Keratinocyte (primary cell): ENCODE measurements at regions not wholly inside any gene's neighbourhood (a gene's known extent, or its start where the extent isn't known, plus 50 kb on each side); places are given as distances from the start of the nearest gene placed in this dataset.

Experiments used
- DNase-seq: peaks from one replicate; pipeline ENCODE4 v3.0.0-alpha.2; 2011; ENCODE audit warnings: low read depth, missing footprints, low spot score
- FAIRE-seq: peaks from 2 replicates; lab custom pipeline; 2011; peaks lifted over from hg19 to GRCh38; lab: Jason Lieb, UNC
- H2AFZ ChIP-seq: 2 replicates; pipeline ENCODE4 v1.6.0; 2012; ENCODE audit warnings: low read length, control low read depth, inconsistent platforms; ENCODE audit not compliant: control insufficient read depth
- H3K27ac ChIP-seq: 2 replicates; pipeline ENCODE4 v1.5.1; 2011; ENCODE audit warnings: low read length; ENCODE audit not compliant: control insufficient read depth, insufficient read depth
- H3K27me3 ChIP-seq: 3 replicates; pipeline ENCODE4 v1.6.0; 2011; ENCODE audit warnings: low read length; ENCODE audit not compliant: control insufficient read depth, insufficient read depth; ENCODE audit errors: extremely low read depth
- H3K36me3 ChIP-seq, 2 experiments: 2 replicates in 1 of 2; 3 replicates in 1 of 2; pipeline ENCODE4 v1.5.1; 2011; ENCODE audit warnings: low read length in 2 of 2, mild to moderate bottlenecking in 1 of 2; ENCODE audit not compliant: control insufficient read depth in 2 of 2, insufficient read depth in 2 of 2; ENCODE audit errors: extremely low read depth in 1 of 2
- H3K4me1 ChIP-seq: 3 replicates; pipeline ENCODE4 v1.5.1; 2011; ENCODE audit warnings: low read length; ENCODE audit not compliant: control insufficient read depth, insufficient read depth; ENCODE audit errors: extremely low read depth
- H3K4me2 ChIP-seq: 3 replicates; pipeline ENCODE4 v1.6.0; 2011; ENCODE audit warnings: low read depth, low read length; ENCODE audit not compliant: control insufficient read depth, insufficient read depth; ENCODE audit errors: extremely low read depth
- H3K4me3 ChIP-seq, 3 experiments: fragments of 200-600 bp in 1 of 3; sonication (generic) in 1 of 3; 2 replicates in 2 of 3; 3 replicates in 1 of 3; pipeline ENCODE4 v1.5.1; 2011 to 2016; ENCODE audit warnings: low read length in 3 of 3, mild to moderate bottlenecking in 3 of 3, control low read depth in 2 of 3, inconsistent platforms in 1 of 3, low read depth in 1 of 3, mixed read lengths in 1 of 3, mixed run types in 1 of 3, moderate library complexity in 1 of 3; ENCODE audit not compliant: control insufficient read depth in 2 of 3, insufficient read depth in 2 of 3; ENCODE audit errors: extremely low read depth in 1 of 3
- H3K79me2 ChIP-seq: 2 replicates; pipeline ENCODE4 v1.6.0; 2012; ENCODE audit warnings: low read length; ENCODE audit not compliant: control insufficient read depth, insufficient read depth
- H3K9ac ChIP-seq: 3 replicates; pipeline ENCODE4 v1.6.0; 2011; ENCODE audit warnings: low read length; ENCODE audit not compliant: control insufficient read depth, insufficient read depth; ENCODE audit errors: extremely low read depth
- H3K9me1 ChIP-seq: 3 replicates; pipeline ENCODE4 v1.6.0; 2011; ENCODE audit warnings: low read length; ENCODE audit not compliant: control insufficient read depth, insufficient read depth; ENCODE audit errors: extremely low read depth
- H3K9me3 ChIP-seq: 2 replicates; pipeline ENCODE4 v1.5.1; 2012; ENCODE audit warnings: low read depth, low read length; ENCODE audit not compliant: control insufficient read depth
- H4K20me1 ChIP-seq: 3 replicates; pipeline ENCODE4 v1.6.0; 2011; ENCODE audit warnings: low read length; ENCODE audit not compliant: control insufficient read depth, insufficient read depth; ENCODE audit errors: extremely low read depth
- EZH2 ChIP-seq: IDR thresholded peaks from one replicate; pipeline ENCODE4 v1.6.1; 2012; ENCODE audit warnings: inconsistent platforms, mild to moderate bottlenecking, low read length, moderate library complexity
- dilution Hi-C: fragments of 300-500 bp; cut with MboI; formaldehyde crosslinking; loops from one replicate; pipeline ENCODE4 v1.7.0; 2020; ENCODE audit warnings: low sequenced_read_pairs; ENCODE audit not compliant: extremely low pct_ligation_motif_present
- TF ChIP-seq, protein P1 (sequence below), 3 experiments: IDR thresholded peaks in 1 of 3; conservative IDR thresholded peaks in 1 of 3; optimal IDR thresholded peaks in 1 of 3; 2 replicates in 2 of 3; 3 replicates in 1 of 3; pipeline versions ENCODE3 to v1.5.1; 2011; ENCODE audit warnings: low read length in 3 of 3, mild to moderate bottlenecking in 3 of 3, moderate library complexity in 2 of 3, control low read depth in 1 of 3, inconsistent platforms in 1 of 3; ENCODE audit not compliant: insufficient read depth in 2 of 3; ENCODE audit errors: extremely low read depth in 1 of 3

DNA sequence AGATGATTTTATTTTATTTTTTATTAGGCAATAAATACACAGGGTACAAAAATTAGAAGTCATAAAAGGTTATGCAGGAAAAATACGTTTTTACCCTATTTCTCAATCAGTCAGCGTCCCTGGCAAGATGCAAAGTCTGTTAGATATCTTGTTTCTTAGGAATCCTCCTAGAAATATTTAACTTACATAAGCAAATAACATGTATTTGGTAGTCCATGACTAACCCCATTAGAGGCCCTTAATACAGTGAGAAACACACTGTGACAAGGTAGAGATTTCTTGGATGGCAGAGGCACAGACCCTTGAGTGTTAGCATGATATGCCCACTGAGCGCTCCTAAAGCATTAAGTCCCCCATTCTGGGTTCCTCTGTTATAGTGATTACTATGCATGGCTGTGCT, 121.2 kb upstream of the ADAMTSL1 start:
- Histone ChIP-seq H3K79me2 (no peaks in the 10 kb centered on the region), H3K36me3 (no peaks in the 10 kb centered on the region), H3K4me3 (no peak overlapping the region), H4K20me1 (no peaks in the 10 kb centered on the region), H2AFZ (no peak overlapping the region), H3K9ac (no peak overlapping the region), H3K4me2 (no peak overlapping the region), H3K9me1 (no peaks in the 10 kb centered on the region), H3K27me3 (no peaks in the 10 kb centered on the region), H3K27ac (no peak overlapping the region), H3K4me1 (no peaks in the 10 kb centered on the region), H3K9me3 (no peaks in the 10 kb centered on the region)
- FAIRE-seq (no peak), DNase-seq (no peak)
- TF ChIP-seq, protein P1, sequence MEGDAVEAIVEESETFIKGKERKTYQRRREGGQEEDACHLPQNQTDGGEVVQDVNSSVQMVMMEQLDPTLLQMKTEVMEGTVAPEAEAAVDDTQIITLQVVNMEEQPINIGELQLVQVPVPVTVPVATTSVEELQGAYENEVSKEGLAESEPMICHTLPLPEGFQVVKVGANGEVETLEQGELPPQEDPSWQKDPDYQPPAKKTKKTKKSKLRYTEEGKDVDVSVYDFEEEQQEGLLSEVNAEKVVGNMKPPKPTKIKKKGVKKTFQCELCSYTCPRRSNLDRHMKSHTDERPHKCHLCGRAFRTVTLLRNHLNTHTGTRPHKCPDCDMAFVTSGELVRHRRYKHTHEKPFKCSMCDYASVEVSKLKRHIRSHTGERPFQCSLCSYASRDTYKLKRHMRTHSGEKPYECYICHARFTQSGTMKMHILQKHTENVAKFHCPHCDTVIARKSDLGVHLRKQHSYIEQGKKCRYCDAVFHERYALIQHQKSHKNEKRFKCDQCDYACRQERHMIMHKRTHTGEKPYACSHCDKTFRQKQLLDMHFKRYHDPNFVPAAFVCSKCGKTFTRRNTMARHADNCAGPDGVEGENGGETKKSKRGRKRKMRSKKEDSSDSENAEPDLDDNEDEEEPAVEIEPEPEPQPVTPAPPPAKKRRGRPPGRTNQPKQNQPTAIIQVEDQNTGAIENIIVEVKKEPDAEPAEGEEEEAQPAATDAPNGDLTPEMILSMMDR (optimal IDR thresholded peaks at IDR 0.05 in 1 of 3, IDR thresholded peaks at IDR 0.05 in 1 of 3, conservative IDR thresholded peaks at IDR 0.05 in 1 of 3; ENCODE audit: extremely low read depth in 1 of 3, insufficient read depth in 2 of 3, low read length in 3 of 3) = no peak
- no peak for TF ChIP-seq EZH2
- dilution Hi-C loops = no loop called here

DNA sequence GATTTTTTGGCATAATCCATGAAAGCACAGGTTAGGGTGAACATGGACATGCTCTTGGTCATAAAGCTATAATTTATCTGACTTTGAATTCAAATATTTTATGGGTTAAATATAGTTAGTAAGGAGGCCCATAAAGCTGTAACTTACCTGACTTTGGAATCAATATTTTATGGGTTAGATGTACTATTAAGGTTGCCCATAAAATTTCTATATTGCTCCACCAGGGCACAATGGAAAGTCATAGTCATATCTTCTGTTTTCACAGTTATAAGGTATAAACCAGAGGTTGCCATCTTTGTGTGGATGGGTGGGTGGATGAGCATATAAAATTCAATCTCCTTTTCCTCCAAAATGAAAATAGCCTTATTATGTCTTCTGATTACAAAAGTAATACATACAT, 120.5 kb upstream of the ADAMTSL1 start:
- Histone ChIP-seq H3K79me2 (no peaks in the 10 kb centered on the region), H3K9ac (no peak overlapping the region), H3K36me3 (no peaks in the 10 kb centered on the region), H2AFZ (no peak overlapping the region), H3K4me1 (no peaks in the 10 kb centered on the region), H3K4me2 (no peak overlapping the region), H3K27ac (no peak overlapping the region), H3K9me3 (no peaks in the 10 kb centered on the region), H3K4me3 (no peak overlapping the region), H4K20me1 (no peaks in the 10 kb centered on the region), H3K9me1 (no peaks in the 10 kb centered on the region), H3K27me3 (no peaks in the 10 kb centered on the region)
- dilution Hi-C loops = no loop called here
- FAIRE-seq = no peak
- TF ChIP-seq EZH2 = no peak
- TF ChIP-seq, protein P1 (optimal IDR thresholded peaks at IDR 0.05 in 1 of 3, IDR thresholded peaks at IDR 0.05 in 1 of 3, conservative IDR thresholded peaks at IDR 0.05 in 1 of 3; ENCODE audit: extremely low read depth in 1 of 3, insufficient read depth in 2 of 3, low read length in 3 of 3) = no peak
- no peak for DNase-seq
